NT2/D1 (cell line): ENCODE measurements at regions not wholly inside any gene's neighbourhood (a gene's known extent, or its start where the extent isn't known, plus 50 kb on each side); places are given as distances from the start of the nearest gene placed in this dataset.

Experiments
- SUZ12 ChIP-seq: IDR thresholded peaks from 2 replicates; pipeline ENCODE4 v1.6.1; 2011; ENCODE audit not compliant: insufficient read length, insufficient read depth; ENCODE audit errors: extremely low read depth
- YY1 ChIP-seq: IDR thresholded peaks from 2 replicates; pipeline ENCODE4 v1.6.1; 2011; ENCODE audit not compliant: insufficient read length, insufficient read depth
- ZNF274 ChIP-seq: IDR thresholded peaks from 2 replicates; pipeline ENCODE4 v1.6.1; 2011; ENCODE audit warnings: mild to moderate bottlenecking, low read depth, low read length

- no peak for TF ChIP-seq YY1
- TF ChIP-seq ZNF274, result no peak
- no peak for TF ChIP-seq SUZ12
Observed at GRCh38 chr1:83693427-83694126, 305.4 kb downstream of the TTLL7 start.
